LNCaP clone FGC (cell line): ENCODE measurements at regions not wholly inside any gene's neighbourhood (a gene's known extent, or its start where the extent isn't known, plus 50 kb on each side); places are given as distances from the start of the nearest gene placed in this dataset.
"Not testable (repeated sequence)": the region's sequence is repeated elsewhere in the genome, so short reads cannot be mapped to it uniquely, and the experiment has no call there.

ENCODE experiments used
- DNase-seq: peaks from one replicate; pipeline ENCODE4 v3.0.0-alpha.2; 2011; ENCODE audit warnings: low read depth
- H3K4me3 ChIP-seq: 2 replicates; pipeline ENCODE4 v1.5.1; 2011; ENCODE audit warnings: mild to moderate bottlenecking, low read depth, low read length, control low read depth
- CTCF ChIP-seq: IDR thresholded peaks from 2 replicates; pipeline ENCODE4 v1.5.1; 2012; ENCODE audit warnings: mild to moderate bottlenecking; ENCODE audit not compliant: control insufficient read depth, insufficient read depth; ENCODE audit errors: extremely low read depth

GRCh38 chr5:82975396-82975795 lies 101.8 kb downstream of the TMEM167A start:
- no peak for DNase-seq
- H3K4me3 ChIP-seq = no peak overlapping the region
- no peak for TF ChIP-seq CTCF

GRCh38 chr5:82974346-82974745 lies 102.8 kb downstream of the TMEM167A start:
- DNase-seq, H3K4me3 ChIP-seq: not testable (repeated sequence)

- H3K4me3 ChIP-seq = no peak overlapping the region
- DNase-seq = no peak
- TF ChIP-seq CTCF = no peak
These were observed 105.3 kb downstream of the TMEM167A start for GRCh38 chr5:82971901-82972300.

DNA sequence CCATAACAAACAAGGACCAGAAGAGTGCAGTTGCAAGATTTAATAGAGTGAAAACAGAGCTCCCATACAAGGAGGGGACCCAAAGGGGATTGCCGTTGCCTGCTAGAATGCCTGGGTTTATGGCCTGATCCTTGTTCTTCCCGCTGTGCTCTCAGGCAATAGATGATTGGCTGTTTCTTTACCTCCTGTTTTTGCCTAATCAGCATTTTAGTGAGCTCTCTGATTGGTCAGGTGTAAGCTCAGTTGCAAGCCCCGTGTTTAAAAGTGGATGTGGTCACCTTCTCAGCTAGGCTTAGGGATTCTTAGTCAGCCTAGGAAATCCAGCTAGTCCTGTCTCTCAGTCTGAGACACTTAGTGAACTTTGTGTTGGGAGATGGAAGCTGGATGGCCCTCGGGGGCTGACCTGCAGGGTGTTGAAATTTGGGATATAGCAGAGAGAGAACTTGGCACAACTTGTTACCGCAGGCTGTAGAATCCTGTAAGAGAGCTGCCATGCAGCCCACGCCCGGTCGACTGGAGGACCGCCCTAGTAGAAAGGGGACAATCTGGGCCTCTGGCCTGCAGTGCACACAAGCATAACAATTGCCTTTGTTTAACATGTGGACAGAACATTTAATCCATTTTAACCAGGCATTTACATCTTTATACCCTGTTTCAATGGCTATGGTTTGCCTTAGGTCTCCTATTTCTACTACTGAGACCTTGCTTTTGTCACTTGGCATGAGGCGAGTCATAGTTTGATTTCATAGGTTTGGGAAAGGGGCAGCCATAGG lies 106.0 kb downstream of the TMEM167A start:
- not testable (repeated sequence) for H3K4me3 ChIP-seq, DNase-seq

DNA sequence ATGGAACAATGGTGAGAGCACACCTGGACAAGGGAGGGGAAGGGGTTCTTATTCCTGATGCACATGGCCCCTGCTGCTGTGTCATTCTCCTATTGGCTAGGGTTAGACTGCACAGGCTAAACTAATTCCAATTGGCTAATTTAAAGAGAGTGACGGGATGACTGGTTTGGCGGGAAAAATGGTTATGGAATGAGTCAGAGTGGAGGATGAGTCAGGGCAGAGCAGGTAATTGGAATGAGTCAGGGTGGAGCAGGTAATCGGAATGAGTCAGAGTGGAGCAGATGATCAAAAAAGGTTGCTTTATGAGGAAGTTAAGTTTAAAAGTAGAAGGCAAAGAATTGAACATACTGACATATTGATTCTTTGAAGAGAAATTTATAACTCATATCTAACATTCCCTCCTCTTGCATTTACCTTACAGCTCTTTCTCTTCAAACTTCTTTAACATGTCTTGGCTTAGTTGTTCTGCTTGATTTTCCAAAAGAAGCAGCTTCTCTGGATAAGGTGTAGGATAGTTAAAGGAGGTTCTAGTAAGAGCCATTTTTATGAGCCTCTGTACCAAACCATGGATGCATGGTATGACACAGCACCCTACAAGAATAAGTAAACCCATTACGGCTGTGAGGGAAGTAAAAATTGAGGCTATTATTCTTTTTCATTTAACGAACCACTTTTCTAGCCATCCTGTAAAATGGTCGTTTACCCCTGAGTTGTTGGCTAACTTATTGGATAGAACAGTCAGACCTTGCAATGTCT lies 107.8 kb downstream of the TMEM167A start:
- DNase-seq, H3K4me3 ChIP-seq: not testable (repeated sequence)

GRCh38 chr5:82967072-82967471 lies 110.1 kb downstream of the TMEM167A start:
- H3K4me3 ChIP-seq = no peak overlapping the region
- no peak for DNase-seq
- no peak for TF ChIP-seq CTCF

GRCh38 chr5:82959466-82959865 lies 117.7 kb downstream of the TMEM167A start:
- no peak for DNase-seq
- no peak for TF ChIP-seq CTCF

GRCh38 chr5:82956600-82956999 lies 120.6 kb downstream of the TMEM167A start:
- no peak overlapping the region for H3K4me3 ChIP-seq
- no peak for DNase-seq
- TF ChIP-seq CTCF = no peak

More at GRCh38 chr5:82959466-82959865, 117.7 kb downstream of the TMEM167A start:
- H3K4me3 ChIP-seq = no peak overlapping the region
